HFF-Myc (cell line): ENCODE measurements at regions not wholly inside any gene's neighbourhood (a gene's known extent, or its start where the extent isn't known, plus 50 kb on each side); places are given as distances from the start of the nearest gene placed in this dataset.

Experiments
- DNase-seq: peaks from one replicate; pipeline ENCODE4 v3.0.0-alpha.2; 2011; ENCODE audit warnings: low read depth; ENCODE audit errors: extremely low read depth
- H3K4me3 ChIP-seq: replicated peaks from 2 replicates; pipeline ENCODE4 v1.5.1; 2011; ENCODE audit warnings: low read depth, mild to moderate bottlenecking, control low read depth, low read length
- TF ChIP-seq, protein P1 (sequence below): IDR thresholded peaks from 2 replicates; pipeline ENCODE4 v1.5.1; 2012; ENCODE audit warnings: mild to moderate bottlenecking, low read depth, low read length, control low read depth; ENCODE audit errors: missing control alignments

DNA sequence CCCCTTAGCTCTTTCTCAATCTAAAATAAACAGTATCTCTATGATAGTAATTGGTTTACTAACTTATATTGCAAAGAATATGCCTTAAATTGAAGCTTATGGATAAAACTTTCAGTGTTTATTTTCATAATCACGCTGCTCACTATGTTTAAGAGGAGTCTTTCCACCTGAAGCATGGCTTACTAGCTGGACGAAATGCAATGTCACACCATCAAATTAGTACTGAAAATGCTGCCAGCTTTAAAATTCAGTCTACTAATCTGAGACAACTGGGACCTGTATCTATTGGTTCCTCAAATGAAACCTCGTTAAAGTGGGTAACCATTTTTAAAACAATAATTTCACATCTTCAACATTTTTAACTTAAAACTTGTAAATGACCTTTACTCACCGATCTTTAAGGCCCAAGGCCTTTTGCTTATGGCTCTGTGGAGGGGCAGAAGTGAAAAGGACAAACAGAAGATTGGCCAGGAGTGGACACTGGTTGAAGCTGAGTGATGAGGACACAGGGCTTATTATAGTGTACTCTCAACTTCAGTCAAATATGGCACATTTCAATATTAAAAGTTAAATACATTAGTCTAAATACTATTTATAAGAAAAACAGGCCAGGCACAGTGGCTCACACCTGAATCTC, 212.8 kb upstream of the WSB1 start:
- no peak for DNase-seq
- no peak overlapping the region for H3K4me3 ChIP-seq
- TF ChIP-seq, protein P1, sequence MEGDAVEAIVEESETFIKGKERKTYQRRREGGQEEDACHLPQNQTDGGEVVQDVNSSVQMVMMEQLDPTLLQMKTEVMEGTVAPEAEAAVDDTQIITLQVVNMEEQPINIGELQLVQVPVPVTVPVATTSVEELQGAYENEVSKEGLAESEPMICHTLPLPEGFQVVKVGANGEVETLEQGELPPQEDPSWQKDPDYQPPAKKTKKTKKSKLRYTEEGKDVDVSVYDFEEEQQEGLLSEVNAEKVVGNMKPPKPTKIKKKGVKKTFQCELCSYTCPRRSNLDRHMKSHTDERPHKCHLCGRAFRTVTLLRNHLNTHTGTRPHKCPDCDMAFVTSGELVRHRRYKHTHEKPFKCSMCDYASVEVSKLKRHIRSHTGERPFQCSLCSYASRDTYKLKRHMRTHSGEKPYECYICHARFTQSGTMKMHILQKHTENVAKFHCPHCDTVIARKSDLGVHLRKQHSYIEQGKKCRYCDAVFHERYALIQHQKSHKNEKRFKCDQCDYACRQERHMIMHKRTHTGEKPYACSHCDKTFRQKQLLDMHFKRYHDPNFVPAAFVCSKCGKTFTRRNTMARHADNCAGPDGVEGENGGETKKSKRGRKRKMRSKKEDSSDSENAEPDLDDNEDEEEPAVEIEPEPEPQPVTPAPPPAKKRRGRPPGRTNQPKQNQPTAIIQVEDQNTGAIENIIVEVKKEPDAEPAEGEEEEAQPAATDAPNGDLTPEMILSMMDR: no peak

DNA sequence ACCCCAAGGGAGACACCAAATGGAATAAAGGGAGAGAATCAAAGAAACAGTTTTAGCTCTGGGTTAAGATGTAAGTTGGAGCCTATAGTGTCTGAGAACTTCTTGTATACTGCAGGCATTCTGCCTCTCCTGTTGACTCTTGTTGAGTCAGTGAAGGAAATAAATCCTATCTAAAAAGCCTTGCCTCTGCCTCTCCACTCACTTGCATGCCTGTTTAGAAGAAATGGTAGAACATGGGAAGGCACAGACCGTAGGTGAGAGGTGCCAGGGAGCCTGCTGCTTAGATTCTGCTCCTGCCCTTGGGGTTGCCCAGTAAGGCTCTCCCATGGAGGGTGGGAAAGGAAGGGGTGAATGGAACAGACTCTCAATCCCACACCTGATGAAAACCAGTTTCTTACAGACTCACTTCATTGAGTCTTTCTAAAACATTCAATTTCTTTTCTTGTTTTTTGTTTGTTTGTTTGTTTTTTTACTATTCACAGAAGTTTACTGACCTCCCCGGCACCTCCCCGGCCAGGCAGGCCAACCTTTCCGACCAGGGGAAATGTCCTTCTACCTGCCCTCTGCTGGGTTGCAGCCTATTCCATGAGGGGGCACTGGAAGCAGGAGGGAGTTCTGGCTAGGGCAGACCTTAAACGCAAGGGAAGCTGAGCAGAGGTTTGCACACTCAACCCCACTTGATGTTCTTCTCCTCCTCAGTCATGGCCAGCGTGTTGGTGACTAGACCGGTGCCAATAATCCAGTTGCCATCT, 211.7 kb upstream of the WSB1 start:
- TF ChIP-seq, protein P1: no peak

DNA sequence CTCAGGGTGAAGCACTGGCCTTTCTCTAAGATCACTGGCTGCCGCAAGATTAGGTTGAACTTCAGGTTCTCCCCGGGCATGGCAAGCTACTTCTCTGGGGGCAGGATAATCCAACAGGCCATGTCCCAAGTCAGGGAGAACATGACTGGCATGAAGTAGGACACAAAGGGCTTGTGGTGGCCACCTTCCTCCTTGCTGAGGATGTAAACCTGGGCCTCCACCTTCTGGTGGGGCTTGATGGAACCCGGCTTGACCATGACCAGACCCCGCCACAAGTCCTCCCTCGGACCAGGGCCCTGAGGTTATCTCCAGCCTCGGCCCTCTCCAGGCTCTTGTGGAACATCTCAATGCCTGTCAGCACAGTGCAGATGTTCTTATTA, 211.1 kb upstream of the WSB1 start:
- TF ChIP-seq, protein P1: no peak
- H3K4me3 ChIP-seq: no peak overlapping the region
- DNase-seq: no peak

More for the DNA sequence above, 211.7 kb upstream of the WSB1 start:
- H3K4me3 ChIP-seq: no peak overlapping the region
- DNase-seq: no peak

DNA sequence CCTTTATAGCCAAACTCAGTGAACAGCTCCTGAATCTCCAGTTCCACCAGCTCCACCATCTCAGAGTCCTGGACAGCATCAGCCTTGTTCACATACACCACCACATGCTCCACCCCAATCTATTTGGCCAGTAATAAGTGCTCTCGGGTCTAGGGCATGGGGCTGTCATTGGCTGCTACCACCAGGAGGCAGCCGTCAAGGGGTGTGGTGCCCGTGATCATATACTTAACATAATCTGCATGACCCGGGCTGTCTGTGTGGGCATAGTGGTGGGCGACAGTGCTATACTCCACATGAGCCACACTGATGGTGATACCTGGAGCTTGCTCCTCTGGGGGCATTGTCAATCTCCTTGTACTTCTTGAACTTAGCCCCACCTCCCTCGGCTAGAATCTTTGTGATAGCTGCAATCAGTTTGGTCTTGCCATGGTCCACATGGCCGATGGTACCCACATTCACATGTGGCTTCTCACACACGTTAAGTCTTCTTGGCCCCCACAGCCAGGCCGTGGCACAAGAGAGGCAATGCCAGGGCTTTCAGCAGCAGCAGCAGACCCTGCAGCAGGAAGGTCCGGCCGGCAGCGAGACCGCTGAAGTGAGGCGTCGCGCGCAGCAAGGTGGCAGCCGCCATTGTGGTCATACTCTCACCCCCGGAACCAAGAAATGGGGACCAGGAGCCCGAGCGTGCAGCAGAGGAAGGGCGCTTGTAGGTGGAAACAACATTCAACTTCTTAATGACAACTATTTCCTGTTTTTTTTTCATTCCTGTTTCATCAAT, 210.3 kb upstream of the WSB1 start:
- DNase-seq: no peak
- TF ChIP-seq, protein P1: no peak

DNA sequence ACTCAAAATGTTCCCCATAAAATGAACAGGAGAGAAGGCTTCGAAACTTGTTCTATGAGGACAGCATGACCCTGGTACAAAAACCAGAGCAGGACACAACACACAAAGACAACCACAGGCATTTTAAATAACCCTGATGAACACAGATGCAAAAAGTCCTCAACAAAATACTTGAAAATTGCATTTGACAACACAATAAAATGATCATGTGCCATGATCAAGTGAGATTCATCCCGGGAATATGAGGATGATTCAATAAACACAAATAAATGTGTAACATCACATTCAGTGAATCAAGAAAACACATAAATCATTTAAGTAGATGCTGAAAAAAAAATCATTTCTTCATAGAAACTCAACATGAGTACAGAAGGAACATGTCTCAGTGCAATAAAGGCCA, 208.4 kb upstream of the WSB1 start:
- no peak for DNase-seq
- TF ChIP-seq, protein P1: no peak
- H3K4me3 ChIP-seq: no peak overlapping the region

More for the DNA sequence above, 210.3 kb upstream of the WSB1 start:
- H3K4me3 ChIP-seq: no peak overlapping the region

DNA sequence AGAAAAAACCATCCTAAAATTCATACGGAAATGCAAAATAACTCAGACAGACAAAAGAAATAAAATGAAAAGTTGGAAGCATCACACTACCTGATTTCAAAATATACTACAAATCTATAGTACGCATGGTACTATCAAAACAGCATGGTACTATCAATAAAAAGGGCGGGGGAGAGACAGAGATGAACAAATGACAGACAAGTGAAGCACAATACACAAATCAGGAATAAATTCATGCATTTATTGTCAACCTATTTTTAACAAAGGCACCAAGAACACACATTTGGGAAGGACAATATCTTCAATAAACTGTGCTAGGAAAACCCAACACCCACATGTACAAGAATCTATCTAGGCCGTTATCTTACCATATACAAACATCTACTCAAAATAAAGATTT, 207.4 kb upstream of the WSB1 start:
- no peak overlapping the region for H3K4me3 ChIP-seq
- no peak for DNase-seq
- TF ChIP-seq, protein P1: no peak
